HepG2 (cell line): ENCODE measurements at regions not wholly inside any gene's neighbourhood (a gene's known extent, or its start where the extent isn't known, plus 50 kb on each side); places are given as distances from the start of the nearest gene placed in this dataset.

Experiments
- ATAC-seq: fragments of 200-7000 bp; cut with Tn5 transposase; 3 replicates; pipeline ENCODE4 v1.9.1; 2020; ENCODE audit warnings: mild to moderate bottlenecking, moderate library complexity
- BruUV-seq: library from RNA; stranded (reverse); fragments of 400-500 nt; replicated peaks from 2 replicates; lab custom pipeline; 2021; lab: Mats Ljungman, UMichigan
- CTCF ChIA-PET: fragments of 300-600 bp; formaldehyde crosslinking; extraction: SDS; loops from one replicate; lab custom pipeline; 2021; ENCODE audit warnings: low total read pairs, inconsistent platforms, low intra/inter-chr PET ratio; lab: Yijun Ruan, JAX
- POLR2A ChIA-PET: fragments of 350-600 bp; sonication (Branson Sonifier 250); formaldehyde crosslinking; loops from one replicate; lab custom pipeline; 2020; ENCODE audit warnings: antibody characterized with exemption, inconsistent platforms; lab: Yijun Ruan, JAX
- DNase-seq: peaks from one replicate; pipeline ENCODE4 v3.0.0-alpha.2; 2015; ENCODE audit warnings: low spot score
- FAIRE-seq: peaks from 3 replicates; lab custom pipeline; 2011; peaks lifted over from hg19 to GRCh38; lab: Jason Lieb, UNC
- H2AFZ ChIP-seq: one replicate; pipeline ENCODE4 v1.6.1; 2011; ENCODE audit warnings: low read length, inconsistent platforms
- H3K27ac ChIP-seq: fragments of 300-600 bp; 3 replicates; pipeline ENCODE4 v1.8.0; 2011; ENCODE audit warnings: mixed run types, mild to moderate bottlenecking, mixed read lengths, low read length, inconsistent platforms; ENCODE audit not compliant: insufficient read depth; ENCODE audit errors: extremely low read length
- H3K27me3 ChIP-seq, 2 experiments: fragments of 200-600 bp in 1 of 2; 2 replicates in 1 of 2; 3 replicates in 1 of 2; pipeline versions ENCODE4 v1.6.0 to v1.8.0; 2011; ENCODE audit warnings: low read length in 2 of 2, mild to moderate bottlenecking in 2 of 2, moderate library complexity in 2 of 2, inconsistent platforms in 1 of 2; ENCODE audit not compliant: insufficient read depth in 2 of 2, control insufficient read depth in 1 of 2
- H3K36me3 ChIP-seq, 2 experiments: fragments of 200-600 bp in 1 of 2; replicated peaks in 1 of 2; 2 replicates in 1 of 2; 3 replicates in 1 of 2; pipeline versions ENCODE4 v1.5.1 to v1.8.0; 2011; ENCODE audit warnings: low read length in 2 of 2, inconsistent platforms in 1 of 2; ENCODE audit not compliant: insufficient read depth in 2 of 2, control insufficient read depth in 1 of 2
- H3K4me1 ChIP-seq: 2 replicates; pipeline ENCODE4 v1.5.1; 2012; ENCODE audit warnings: low read length, inconsistent platforms; ENCODE audit not compliant: insufficient read depth
- H3K4me2 ChIP-seq: 2 replicates; pipeline ENCODE4 v1.6.0; 2011; ENCODE audit warnings: low read depth, low read length, inconsistent platforms
- H3K4me3 ChIP-seq, 3 experiments: fragments of 200-600 bp in 1 of 3; sonication (generic), shearing (Covaris generic) in 1 of 3; replicated peaks in 1 of 3; 2 replicates each; pipeline ENCODE4 v1.5.1; 2011 to 2016; ENCODE audit warnings: low read length in 3 of 3, inconsistent platforms in 2 of 3, low read depth in 2 of 3, mild to moderate bottlenecking in 2 of 3, control low read depth in 1 of 3, mixed read lengths in 1 of 3; ENCODE audit not compliant: insufficient read depth in 1 of 3
- H3K79me2 ChIP-seq: one replicate; pipeline ENCODE4 v1.6.1; 2011; ENCODE audit warnings: low read length, inconsistent platforms; ENCODE audit not compliant: insufficient read depth
- H3K9ac ChIP-seq: 2 replicates; pipeline ENCODE4 v1.6.0; 2011; ENCODE audit warnings: mild to moderate bottlenecking, low read depth, low read length, inconsistent platforms; ENCODE audit not compliant: insufficient read depth
- H3K9me3 ChIP-seq: 2 replicates; pipeline ENCODE4 v1.5.1; 2012; ENCODE audit warnings: mild to moderate bottlenecking, low read length
- H4K20me1 ChIP-seq: 2 replicates; pipeline ENCODE4 v1.6.0; 2011; ENCODE audit warnings: inconsistent platforms, mild to moderate bottlenecking, low read length, moderate library complexity; ENCODE audit not compliant: insufficient read depth
- CBX5 ChIP-seq: sonication (generic); formaldehyde crosslinking; IDR thresholded peaks from 2 replicates; pipeline ENCODE4 v1.4.0; 2020; ENCODE audit warnings: missing genetic modification reagents, borderline replicate concordance
- CREBL2 ChIP-seq: sonication (generic); formaldehyde crosslinking; IDR thresholded peaks from 2 replicates; pipeline ENCODE4 v1.8.1; 2023; ENCODE audit warnings: missing genetic modification reagents, mild to moderate bottlenecking, borderline replicate concordance
- ETV5 ChIP-seq: IDR thresholded peaks from 2 replicates; pipeline ENCODE4 v1.6.1; 2018; ENCODE audit warnings: missing biosample characterization, missing genetic modification reagents, inconsistent platforms, borderline replicate concordance
- HNF4G ChIP-seq, 2 experiments: sonication (generic) in 1 of 2; formaldehyde crosslinking in 1 of 2; IDR thresholded peaks; 2 replicates each; pipeline versions ENCODE4 v1.4.0 to v1.6.1; 2011 to 2020; ENCODE audit warnings: borderline replicate concordance in 2 of 2, low read depth in 2 of 2, mild to moderate bottlenecking in 2 of 2, low read length in 1 of 2, missing genetic modification reagents in 1 of 2, moderate library complexity in 1 of 2
- KLF12 ChIP-seq: sonication (generic); formaldehyde crosslinking; IDR thresholded peaks from 2 replicates; pipeline ENCODE4 v1.4.0; 2020; ENCODE audit warnings: missing genetic modification reagents, borderline replicate concordance
- PAX8 ChIP-seq: sonication (generic); formaldehyde crosslinking; IDR thresholded peaks from 2 replicates; pipeline ENCODE4 v1.8.0; 2022; ENCODE audit warnings: mild to moderate bottlenecking, missing genetic modification reagents, borderline replicate concordance
- SMAD1 ChIP-seq: sonication (generic); formaldehyde crosslinking; IDR thresholded peaks from 2 replicates; pipeline ENCODE4 v1.4.0; 2020; ENCODE audit warnings: missing genetic modification reagents, low read depth, mild to moderate bottlenecking, borderline replicate concordance
- SMYD3 ChIP-seq: sonication (generic); formaldehyde crosslinking; IDR thresholded peaks from 2 replicates; pipeline ENCODE4 v1.8.1; 2023; ENCODE audit warnings: mild to moderate bottlenecking, missing genetic modification reagents
- SRSF4 ChIP-seq: fragments of 200-400 bp; formaldehyde crosslinking; IDR thresholded peaks from one replicate; pipeline ENCODE4 v1.6.1; 2018; ENCODE audit warnings: mild to moderate bottlenecking, low read depth, low read length, moderate library complexity; ENCODE audit not compliant: poor library complexity, severe bottlenecking
- STAG1 ChIP-seq: sonication (generic); formaldehyde crosslinking; IDR thresholded peaks from 2 replicates; pipeline ENCODE4 v1.4.0; 2020; ENCODE audit warnings: missing genetic modification reagents
- STAT6 ChIP-seq: sonication (generic); formaldehyde crosslinking; IDR thresholded peaks from 2 replicates; pipeline ENCODE4 v1.4.0; 2020; ENCODE audit warnings: missing genetic modification reagents, mild to moderate bottlenecking, borderline replicate concordance
- TCF7 ChIP-seq: sonication (generic); IDR thresholded peaks from 2 replicates; pipeline ENCODE4 v1.6.1; 2016; ENCODE audit warnings: antibody characterized with exemption, low read depth
- TRIM24 ChIP-seq: sonication (generic); formaldehyde crosslinking; IDR thresholded peaks from 2 replicates; pipeline ENCODE4 v1.8.0; 2022; ENCODE audit warnings: mild to moderate bottlenecking, missing genetic modification reagents
- ZBTB8A ChIP-seq: sonication (generic); formaldehyde crosslinking; IDR thresholded peaks from 2 replicates; pipeline ENCODE4 v1.4.0; 2020; ENCODE audit warnings: mild to moderate bottlenecking, low read depth, missing genetic modification reagents, borderline replicate concordance
- ZMYM2 ChIP-seq: sonication (generic); formaldehyde crosslinking; IDR thresholded peaks from 2 replicates; pipeline ENCODE4 v1.8.0; 2022; ENCODE audit warnings: mild to moderate bottlenecking, missing genetic modification reagents
- ZNF180 ChIP-seq: sonication (generic); formaldehyde crosslinking; IDR thresholded peaks from 2 replicates; pipeline ENCODE4 v1.4.0; 2020; ENCODE audit warnings: low read depth, missing genetic modification reagents, borderline replicate concordance
- ZNF34 ChIP-seq: sonication (generic); formaldehyde crosslinking; IDR thresholded peaks from 2 replicates; pipeline ENCODE4 v1.4.0; 2020; ENCODE audit warnings: mild to moderate bottlenecking, missing genetic modification reagents, borderline replicate concordance
- ZNF678 ChIP-seq: sonication (generic); formaldehyde crosslinking; IDR thresholded peaks from 2 replicates; pipeline ENCODE4 v1.4.0; 2020; ENCODE audit warnings: mild to moderate bottlenecking, missing genetic modification reagents
- ZSCAN9 ChIP-seq: IDR thresholded peaks from 2 replicates; pipeline ENCODE4 v1.6.1; 2016; ENCODE audit warnings: borderline replicate concordance
- WGBS: methylation state at CpG from one replicate; pipeline ENCODE4 v1.1.6; 2017; ENCODE audit warnings: low lambda C conversion rate; 5-methylcytosine and 5-hydroxymethylcytosine counted together
- in situ Hi-C: cut with HindIII; loops from 2 replicates; pipeline ENCODE4 v1.10.0; 2017; ENCODE audit warnings: low pct_unique_long_range_greater_than_20kb; ENCODE audit not compliant: extremely low pct_ligation_motif_present
- intact Hi-C: fragments of 100-400 bp; cut with micrococcal nuclease; formaldehyde crosslinking; loops from one replicate; pipeline ENCODE4 v1.10.0; 2022; ENCODE audit not compliant: unreplicated experiment
- TF ChIP-seq, protein P1 (sequence below): sonication (generic); formaldehyde crosslinking; IDR thresholded peaks from 2 replicates; pipeline ENCODE4 v1.9.0; 2021; ENCODE audit warnings: missing genetic modification reagents, borderline replicate concordance

DNA sequence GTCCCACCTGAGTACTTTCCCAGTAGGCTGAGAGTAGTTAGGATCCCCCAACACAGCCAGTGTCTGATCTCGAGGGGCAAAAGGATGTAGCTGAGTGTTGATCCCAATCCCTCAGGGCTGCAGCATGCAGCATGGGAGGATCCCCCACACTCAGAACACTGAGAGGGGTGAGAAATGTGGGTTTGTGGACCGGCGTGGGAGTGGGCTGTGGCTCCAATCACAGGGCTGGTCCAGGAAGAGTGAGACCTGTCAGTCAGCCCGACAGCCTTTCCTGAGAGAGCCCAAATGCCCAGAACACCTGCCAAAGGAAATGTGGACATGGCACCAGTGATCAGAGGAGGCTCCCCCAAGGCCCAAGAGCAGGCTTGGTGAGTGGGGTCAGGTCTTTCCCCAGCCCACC lies 228.3 kb upstream of the MGAT4C start (continued):
- TF ChIP-seq TCF7 (no peak), SRSF4 (no peak), ZMYM2 (CRISPR knock-in tag) (no peak), HNF4G (IDR thresholded peaks at IDR 0.05; ENCODE audit: borderline replicate concordance, low read depth, low read length) (no peak), HNF4G (CRISPR knock-in tag; IDR thresholded peaks at IDR 0.05; ENCODE audit: borderline replicate concordance, low read depth) (no peak), ZBTB8A (CRISPR knock-in tag) (no peak), STAT6 (CRISPR knock-in tag) (no peak), SMYD3 (CRISPR knock-in tag) (no peak), ZSCAN9 (no peak), SMAD1 (CRISPR knock-in tag) (no peak)

DNA sequence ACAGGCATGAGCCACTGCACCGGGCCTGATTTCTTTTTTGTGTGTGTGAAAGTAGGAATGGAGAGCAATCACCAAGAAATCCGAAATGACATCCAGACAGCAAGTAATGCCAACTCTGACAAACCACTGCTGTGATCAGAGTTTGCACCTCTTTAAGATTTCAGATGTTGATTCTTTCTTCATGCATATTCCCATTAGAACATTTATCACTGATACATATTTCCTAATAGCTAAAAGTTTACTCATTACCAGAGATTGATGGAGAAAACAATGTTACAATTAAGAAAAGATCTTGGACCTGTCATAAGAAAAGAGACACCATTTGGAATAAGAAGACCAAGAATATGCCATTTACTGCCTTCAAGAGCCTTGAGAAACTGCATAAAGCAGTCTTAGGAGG lies 217.0 kb upstream of the MGAT4C start:
- no peaks in the 10 kb centered on the region for H3K79me2 ChIP-seq
- no TSS peak for BruUV-seq
- intact Hi-C loops = no loop called here
- POLR2A ChIA-PET = no interaction called here
- H2AFZ ChIP-seq = no peak overlapping the region
- no peak for ATAC-seq
- no peak overlapping the region for H3K4me2 ChIP-seq
- H3K9me3 ChIP-seq = no peaks in the 10 kb centered on the region
- no peaks in the 10 kb centered on the region for H4K20me1 ChIP-seq
- H3K4me3 ChIP-seq = no peak overlapping the region
- WGBS = 0% methylated on average over 2 of the region's 2 CpGs
- in situ Hi-C loops = no loop called here
- no peaks in the 10 kb centered on the region for H3K27me3 ChIP-seq
- no peak for DNase-seq
- H3K9ac ChIP-seq = no peak overlapping the region
- CTCF ChIA-PET = no interaction called here
- no peaks in the 10 kb centered on the region for H3K36me3 ChIP-seq
- FAIRE-seq = no peak
- H3K4me1 ChIP-seq = no peaks in the 10 kb centered on the region
- H3K27ac ChIP-seq = no peak overlapping the region
- TF ChIP-seq KLF12 (CRISPR knock-in tag) = no peak
- no peak for TF ChIP-seq ZNF34 (CRISPR knock-in tag)
- no peak for TF ChIP-seq ZNF678 (CRISPR knock-in tag)
- TF ChIP-seq TRIM24 (CRISPR knock-in tag) = no peak
- no peak for TF ChIP-seq PAX8
- TF ChIP-seq STAG1 (CRISPR knock-in tag) = no peak
- TF ChIP-seq CREBL2 (CRISPR knock-in tag) = no peak
- TF ChIP-seq ZNF180 = no peak
- no peak for TF ChIP-seq CBX5 (CRISPR knock-in tag)
- TF ChIP-seq, protein P1, sequence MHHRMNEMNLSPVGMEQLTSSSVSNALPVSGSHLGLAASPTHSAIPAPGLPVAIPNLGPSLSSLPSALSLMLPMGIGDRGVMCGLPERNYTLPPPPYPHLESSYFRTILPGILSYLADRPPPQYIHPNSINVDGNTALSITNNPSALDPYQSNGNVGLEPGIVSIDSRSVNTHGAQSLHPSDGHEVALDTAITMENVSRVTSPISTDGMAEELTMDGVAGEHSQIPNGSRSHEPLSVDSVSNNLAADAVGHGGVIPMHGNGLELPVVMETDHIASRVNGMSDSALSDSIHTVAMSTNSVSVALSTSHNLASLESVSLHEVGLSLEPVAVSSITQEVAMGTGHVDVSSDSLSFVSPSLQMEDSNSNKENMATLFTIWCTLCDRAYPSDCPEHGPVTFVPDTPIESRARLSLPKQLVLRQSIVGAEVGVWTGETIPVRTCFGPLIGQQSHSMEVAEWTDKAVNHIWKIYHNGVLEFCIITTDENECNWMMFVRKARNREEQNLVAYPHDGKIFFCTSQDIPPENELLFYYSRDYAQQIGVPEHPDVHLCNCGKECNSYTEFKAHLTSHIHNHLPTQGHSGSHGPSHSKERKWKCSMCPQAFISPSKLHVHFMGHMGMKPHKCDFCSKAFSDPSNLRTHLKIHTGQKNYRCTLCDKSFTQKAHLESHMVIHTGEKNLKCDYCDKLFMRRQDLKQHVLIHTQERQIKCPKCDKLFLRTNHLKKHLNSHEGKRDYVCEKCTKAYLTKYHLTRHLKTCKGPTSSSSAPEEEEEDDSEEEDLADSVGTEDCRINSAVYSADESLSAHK (CRISPR knock-in tag) = no peak
- no peak for TF ChIP-seq ETV5 (CRISPR knock-in tag)
